C4-2B (cell line): ENCODE measurements at regions not wholly inside any gene's neighbourhood (a gene's known extent, or its start where the extent isn't known, plus 50 kb on each side); places are given as distances from the start of the nearest gene placed in this dataset.

Experiments used
- H3K27ac ChIP-seq: fragments of 450-650 bp; 2 replicates; pipeline ENCODE4 v1.5.1; 2017
- ZFX ChIP-seq: fragments of 450-650 bp; IDR thresholded peaks from 2 replicates; pipeline ENCODE4 v1.6.1; 2017
- TF ChIP-seq, protein P1 (sequence below): fragments of 450-650 bp; conservative IDR thresholded peaks from 2 replicates; pipeline ENCODE4 v1.5.1; 2017; ENCODE audit warnings: mild to moderate bottlenecking

DNA sequence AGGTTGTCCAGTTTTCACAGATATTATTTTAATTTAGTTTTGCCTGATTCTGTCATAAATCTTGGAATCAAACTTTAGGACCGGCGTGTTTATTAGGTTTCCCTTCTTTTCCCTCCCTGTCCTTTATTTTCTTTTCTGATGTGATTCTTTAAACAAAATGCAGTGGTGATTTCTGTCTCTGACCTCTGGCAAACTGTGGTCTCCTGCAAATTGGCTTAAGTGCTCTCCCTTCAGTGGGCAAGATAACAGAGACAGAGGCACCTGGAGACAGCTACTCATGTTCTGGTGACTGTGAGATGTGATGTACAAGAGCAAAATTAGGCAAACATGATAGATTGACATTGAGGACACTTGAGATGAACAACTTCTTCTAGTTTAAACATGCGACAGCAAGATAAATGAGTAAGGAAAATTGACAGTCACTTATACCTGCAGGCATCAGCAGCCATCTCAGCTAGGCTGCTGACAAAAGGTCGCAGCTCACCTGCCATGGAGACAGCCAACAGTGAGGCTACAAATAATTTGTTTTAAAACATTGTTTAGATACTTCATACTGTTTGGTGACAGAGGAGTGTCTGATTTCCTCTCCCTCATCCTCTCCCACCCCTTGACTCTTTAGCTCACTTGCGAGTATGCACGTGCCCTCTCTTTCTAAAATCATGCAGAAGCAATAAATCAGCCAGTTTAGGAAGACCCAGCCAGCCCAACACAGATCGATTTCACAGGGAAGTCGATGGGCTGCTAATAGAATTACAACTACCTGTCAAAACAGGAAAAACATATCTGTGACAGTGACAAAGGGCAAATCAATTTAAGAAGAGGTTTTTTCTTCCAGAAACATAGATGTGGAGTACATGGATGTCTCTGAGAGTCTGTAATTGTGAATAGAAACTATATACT is 63.4 kb upstream of the MAP3K7 start:
- TF ChIP-seq, protein P1, sequence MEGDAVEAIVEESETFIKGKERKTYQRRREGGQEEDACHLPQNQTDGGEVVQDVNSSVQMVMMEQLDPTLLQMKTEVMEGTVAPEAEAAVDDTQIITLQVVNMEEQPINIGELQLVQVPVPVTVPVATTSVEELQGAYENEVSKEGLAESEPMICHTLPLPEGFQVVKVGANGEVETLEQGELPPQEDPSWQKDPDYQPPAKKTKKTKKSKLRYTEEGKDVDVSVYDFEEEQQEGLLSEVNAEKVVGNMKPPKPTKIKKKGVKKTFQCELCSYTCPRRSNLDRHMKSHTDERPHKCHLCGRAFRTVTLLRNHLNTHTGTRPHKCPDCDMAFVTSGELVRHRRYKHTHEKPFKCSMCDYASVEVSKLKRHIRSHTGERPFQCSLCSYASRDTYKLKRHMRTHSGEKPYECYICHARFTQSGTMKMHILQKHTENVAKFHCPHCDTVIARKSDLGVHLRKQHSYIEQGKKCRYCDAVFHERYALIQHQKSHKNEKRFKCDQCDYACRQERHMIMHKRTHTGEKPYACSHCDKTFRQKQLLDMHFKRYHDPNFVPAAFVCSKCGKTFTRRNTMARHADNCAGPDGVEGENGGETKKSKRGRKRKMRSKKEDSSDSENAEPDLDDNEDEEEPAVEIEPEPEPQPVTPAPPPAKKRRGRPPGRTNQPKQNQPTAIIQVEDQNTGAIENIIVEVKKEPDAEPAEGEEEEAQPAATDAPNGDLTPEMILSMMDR = no peak
- no peak for TF ChIP-seq ZFX
- H3K27ac ChIP-seq = no peak overlapping the region

DNA sequence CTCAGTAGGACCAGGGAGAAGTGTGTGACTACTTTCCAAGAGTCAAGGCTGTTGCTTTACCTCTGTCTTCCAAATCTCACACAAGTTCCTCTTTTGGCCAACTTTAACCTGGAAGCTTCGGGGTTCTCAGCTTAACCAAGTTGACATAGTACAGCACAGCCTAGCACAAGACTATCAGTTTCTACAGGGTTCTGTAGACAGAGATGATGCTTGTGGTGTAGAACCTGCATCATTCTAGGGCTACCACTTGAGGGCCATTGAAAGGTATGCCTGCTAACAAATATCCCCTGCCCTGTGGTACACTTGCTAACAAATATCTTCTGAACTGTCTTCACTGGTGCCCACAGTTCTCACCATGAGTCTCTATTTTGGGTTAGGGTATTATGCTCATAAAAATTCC is 62.0 kb upstream of the MAP3K7 start:
- TF ChIP-seq, protein P1 = no peak
- no peak for TF ChIP-seq ZFX
- H3K27ac ChIP-seq = no peak overlapping the region

DNA sequence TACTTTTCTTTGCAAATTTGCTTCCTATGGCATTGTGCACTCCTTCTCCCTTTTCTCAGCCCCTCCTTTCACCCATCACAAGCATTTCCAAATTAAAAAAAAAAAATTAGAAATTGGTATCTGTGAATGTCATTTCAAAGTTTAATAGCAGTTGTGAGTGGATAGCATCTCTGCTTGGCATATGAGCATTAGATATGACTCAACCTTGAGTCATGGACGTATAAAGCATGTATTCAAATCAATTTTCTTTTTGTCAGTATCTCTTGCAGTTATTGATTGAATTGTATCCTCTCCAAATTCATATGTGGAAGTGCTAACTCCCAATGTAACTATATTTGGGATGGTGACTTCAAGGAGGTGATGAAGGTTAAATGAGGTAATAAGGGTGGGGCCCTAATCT is 60.1 kb upstream of the MAP3K7 start:
- no peak overlapping the region for H3K27ac ChIP-seq
- TF ChIP-seq ZFX = no peak
- TF ChIP-seq, protein P1 = no peak

DNA sequence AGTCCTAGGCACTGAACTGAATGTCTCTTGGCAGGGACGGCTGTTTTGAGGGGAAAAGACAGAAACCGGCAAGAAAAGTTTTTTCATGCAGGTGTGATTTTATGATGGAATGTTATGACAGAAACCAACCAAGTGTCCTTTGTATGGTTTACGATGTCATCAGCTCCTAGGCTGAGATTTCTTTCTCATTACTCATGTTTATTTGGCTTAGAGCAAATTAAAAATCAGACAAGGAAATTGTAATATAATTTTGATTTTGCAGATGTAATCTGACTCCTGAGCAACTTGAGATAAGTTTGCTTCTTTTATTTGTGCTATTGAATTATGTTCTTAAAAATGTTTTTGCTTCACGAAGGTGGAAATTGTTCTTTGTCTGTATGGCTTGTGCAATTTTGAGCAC is 58.8 kb upstream of the MAP3K7 start:
- no peak overlapping the region for H3K27ac ChIP-seq

DNA sequence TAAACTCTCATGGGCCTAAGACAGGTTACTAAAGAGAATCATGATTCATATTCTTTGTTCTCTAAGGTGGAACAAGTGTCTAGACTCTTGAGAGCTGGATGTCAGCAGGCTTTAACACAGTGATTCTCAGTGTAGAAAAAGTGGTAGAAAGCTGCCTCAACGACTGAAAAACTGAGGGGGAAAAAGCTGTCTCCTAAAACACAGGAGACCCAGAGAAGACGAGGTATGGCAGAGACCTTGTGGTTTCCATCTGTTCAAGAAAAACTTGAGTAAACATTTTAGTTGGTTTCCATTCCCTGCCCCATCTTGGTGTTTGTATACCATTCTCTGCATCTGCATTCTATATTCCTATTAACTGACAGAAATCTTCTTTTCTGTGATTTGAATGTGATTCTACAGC is 57.6 kb upstream of the MAP3K7 start:
- H3K27ac ChIP-seq = no peak overlapping the region
- no peak for TF ChIP-seq ZFX
- TF ChIP-seq, protein P1 = no peak

More for the DNA sequence above, 58.8 kb upstream of the MAP3K7 start:
- TF ChIP-seq, protein P1 = no peak
- TF ChIP-seq ZFX = no peak

DNA sequence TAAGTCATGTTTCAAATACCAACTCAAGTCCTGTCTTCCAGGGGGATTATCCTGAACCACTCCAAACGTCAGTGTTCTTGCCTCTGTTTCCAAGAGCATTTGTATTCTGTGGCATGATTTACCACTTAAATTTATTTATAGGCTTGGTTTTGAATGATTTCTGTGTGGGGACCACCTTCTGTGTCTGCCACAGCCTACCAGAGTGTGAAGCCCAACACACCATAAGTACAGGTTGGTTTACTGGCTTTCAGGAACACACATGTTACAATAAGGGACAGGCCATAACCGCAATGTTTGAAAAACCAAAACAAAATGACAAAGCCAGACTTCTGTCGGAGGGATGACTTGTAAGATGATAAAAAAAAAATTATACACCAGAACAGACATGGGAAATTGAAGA is 56.5 kb upstream of the MAP3K7 start:
- TF ChIP-seq, protein P1 = no peak
- no peak for TF ChIP-seq ZFX
- H3K27ac ChIP-seq = no peak overlapping the region

DNA sequence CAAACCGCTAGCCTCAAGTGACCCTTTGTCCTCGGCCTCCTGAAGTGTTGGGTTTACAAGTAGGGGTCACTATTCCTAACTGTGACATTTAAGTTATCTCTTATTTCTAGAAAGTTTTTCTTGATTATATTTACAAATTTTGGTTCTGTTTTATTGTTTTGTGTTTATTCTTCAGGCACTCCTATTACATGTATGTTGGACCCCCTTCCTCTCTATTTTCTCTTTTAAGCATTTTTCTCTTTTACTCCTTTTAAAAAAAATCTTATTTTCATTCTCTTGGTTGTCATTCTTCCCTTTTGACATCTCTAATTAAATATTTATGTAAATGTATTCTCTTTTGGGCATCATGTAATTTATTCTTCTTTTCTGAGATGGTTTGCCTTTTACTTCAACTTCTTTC is 50.4 kb upstream of the MAP3K7 start:
- TF ChIP-seq, protein P1 = no peak
- TF ChIP-seq ZFX = no peak
- H3K27ac ChIP-seq = no peak overlapping the region
